ENCODE measurements at regions not wholly inside any gene's neighbourhood (a gene's known extent, or its start where the extent isn't known, plus 50 kb on each side); places are given as distances from the start of the nearest gene placed in this dataset.
"Not testable (repeated sequence)": the region's sequence is repeated elsewhere in the genome, so short reads cannot be mapped to it uniquely, and the experiment has no call there.

DNA sequence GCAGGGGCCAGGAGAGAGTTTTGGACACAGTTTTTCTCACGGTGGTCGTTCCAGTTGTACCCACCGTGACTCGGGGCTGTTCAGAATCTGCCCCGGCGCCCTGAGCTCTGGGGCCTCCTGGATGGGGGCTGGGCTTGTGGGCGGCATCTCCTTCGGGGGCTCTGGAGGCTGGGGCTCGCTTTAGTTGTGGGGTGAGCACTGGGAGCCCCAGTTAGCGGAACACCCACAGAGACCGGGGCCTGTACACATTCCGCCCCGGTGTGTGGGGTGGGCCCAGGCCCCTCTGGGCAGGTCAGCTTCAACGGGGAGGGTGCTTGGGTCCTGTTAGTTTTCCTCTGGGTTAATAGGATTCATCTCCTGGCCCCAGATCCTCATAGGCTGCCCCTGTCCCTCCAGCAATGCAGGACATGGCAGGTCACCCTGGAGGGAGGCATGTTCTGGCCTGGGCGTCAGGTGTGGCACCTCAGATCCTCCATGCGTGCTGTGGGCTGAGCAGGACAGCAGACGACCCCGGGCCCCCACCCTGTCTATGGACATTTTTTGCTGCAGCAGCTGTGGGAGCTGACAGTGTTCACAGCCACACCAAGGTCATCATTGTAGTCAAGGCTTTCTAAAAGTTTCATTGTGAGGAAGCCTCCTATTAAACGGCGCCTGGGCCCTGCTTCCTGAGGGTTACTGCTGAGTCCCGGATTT lies 393.2 kb downstream of the TMEM121 start:
- no peaks in the 10 kb centered on the region for H3K36me3 ChIP-seq (ENCODE audit: insufficient read depth, low read length)
- H3K4me3 ChIP-seq (ENCODE audit: low read length), result no peak overlapping the region
- H3K27ac Mint-ChIP-seq, result no peak overlapping the region
- ATAC-seq (ENCODE audit: poor library complexity), result no peak
- no peaks in the 10 kb centered on the region for H3K4me1 Mint-ChIP-seq (ENCODE audit: low read depth)
- intact Hi-C loops (cut with DNase I, micrococcal nuclease), result no loop called here
- TF ChIP-seq, protein P1, sequence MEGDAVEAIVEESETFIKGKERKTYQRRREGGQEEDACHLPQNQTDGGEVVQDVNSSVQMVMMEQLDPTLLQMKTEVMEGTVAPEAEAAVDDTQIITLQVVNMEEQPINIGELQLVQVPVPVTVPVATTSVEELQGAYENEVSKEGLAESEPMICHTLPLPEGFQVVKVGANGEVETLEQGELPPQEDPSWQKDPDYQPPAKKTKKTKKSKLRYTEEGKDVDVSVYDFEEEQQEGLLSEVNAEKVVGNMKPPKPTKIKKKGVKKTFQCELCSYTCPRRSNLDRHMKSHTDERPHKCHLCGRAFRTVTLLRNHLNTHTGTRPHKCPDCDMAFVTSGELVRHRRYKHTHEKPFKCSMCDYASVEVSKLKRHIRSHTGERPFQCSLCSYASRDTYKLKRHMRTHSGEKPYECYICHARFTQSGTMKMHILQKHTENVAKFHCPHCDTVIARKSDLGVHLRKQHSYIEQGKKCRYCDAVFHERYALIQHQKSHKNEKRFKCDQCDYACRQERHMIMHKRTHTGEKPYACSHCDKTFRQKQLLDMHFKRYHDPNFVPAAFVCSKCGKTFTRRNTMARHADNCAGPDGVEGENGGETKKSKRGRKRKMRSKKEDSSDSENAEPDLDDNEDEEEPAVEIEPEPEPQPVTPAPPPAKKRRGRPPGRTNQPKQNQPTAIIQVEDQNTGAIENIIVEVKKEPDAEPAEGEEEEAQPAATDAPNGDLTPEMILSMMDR (IDR thresholded peaks at IDR 0.05), result no peak
- CTCF ChIA-PET, result no interaction called here
- H3K27me3 ChIP-seq (ENCODE audit: control insufficient read depth in 1 of 2, insufficient read depth in 2 of 2, low read length in 2 of 2), result peaks cover 0 to 4% of the 10 kb centered on the region in 2 experiments
- no peaks in the 10 kb centered on the region for H3K36me3 Mint-ChIP-seq (ENCODE audit: low read depth)
- H3K4me3 Mint-ChIP-seq, result no peak overlapping the region
- peaks cover 0 to 34% of the 10 kb centered on the region in 2 experiments for H3K9me3 ChIP-seq (ENCODE audit: control insufficient read depth in 1 of 2, insufficient read depth in 1 of 2, low read length in 2 of 2)
- no peaks in the 10 kb centered on the region for H3K4me1 ChIP-seq (ENCODE audit: insufficient read depth, low read length)
- no peak overlapping the region for H3K27ac ChIP-seq (ENCODE audit: low read depth in 1 of 2, low read length in 2 of 2)
- H3K9me3 Mint-ChIP-seq, result peaks cover 10% of the 10 kb centered on the region
- DNase-seq, result no peak
- POLR2A ChIA-PET, result no interaction called here
- H3K27me3 Mint-ChIP-seq, result peaks cover 16% of the 10 kb centered on the region

DNA sequence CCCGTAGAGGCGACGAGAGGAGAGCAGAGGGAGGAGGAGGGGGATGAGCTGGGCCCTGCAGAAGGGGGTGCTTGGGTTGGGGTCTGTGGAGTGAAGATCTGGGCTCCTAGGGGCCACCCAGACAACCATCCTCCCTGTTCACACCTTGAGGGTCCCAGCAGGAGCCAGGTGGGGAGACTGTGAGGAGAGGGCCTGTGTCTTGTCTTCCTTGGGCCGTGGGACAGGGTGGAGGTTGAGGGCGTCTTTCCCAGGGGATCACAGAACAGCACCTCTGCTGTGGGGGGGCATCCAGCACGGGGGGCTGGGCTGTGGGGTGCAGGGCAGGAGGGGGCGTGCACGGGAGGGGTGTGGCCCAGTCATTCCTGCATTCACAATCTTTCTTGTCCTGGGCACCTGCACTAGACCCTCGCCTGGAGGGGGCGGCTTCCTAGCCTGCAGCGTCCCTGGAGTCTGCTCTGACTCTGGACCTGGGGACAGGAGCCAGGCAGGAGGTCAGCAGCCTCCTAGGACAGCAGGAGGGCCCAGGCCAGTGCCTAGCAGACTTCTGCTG lies 393.8 kb downstream of the TMEM121 start:
- H3K27me3 Mint-ChIP-seq, result peaks cover 22% of the 10 kb centered on the region
- H3K27me3 ChIP-seq (ENCODE audit: control insufficient read depth in 1 of 2, insufficient read depth in 2 of 2, low read length in 2 of 2); H3K4me3 Mint-ChIP-seq; H3K4me3 ChIP-seq (ENCODE audit: low read length); H3K27ac ChIP-seq (ENCODE audit: low read depth in 1 of 2, low read length in 2 of 2); H3K27ac Mint-ChIP-seq; intact Hi-C loops (cut with DNase I, micrococcal nuclease); H3K36me3 ChIP-seq (ENCODE audit: insufficient read depth, low read length); ATAC-seq (ENCODE audit: poor library complexity); POLR2A ChIA-PET; DNase-seq; H3K4me1 Mint-ChIP-seq (ENCODE audit: low read depth); CTCF ChIA-PET; H3K4me1 ChIP-seq (ENCODE audit: insufficient read depth, low read length); H3K36me3 Mint-ChIP-seq (ENCODE audit: low read depth); H3K9me3 Mint-ChIP-seq: not testable (repeated sequence)
- H3K9me3 ChIP-seq (ENCODE audit: control insufficient read depth in 1 of 2, insufficient read depth in 1 of 2, low read length in 2 of 2), result peaks cover 0 to 29% of the 10 kb centered on the region in 2 experiments

DNA sequence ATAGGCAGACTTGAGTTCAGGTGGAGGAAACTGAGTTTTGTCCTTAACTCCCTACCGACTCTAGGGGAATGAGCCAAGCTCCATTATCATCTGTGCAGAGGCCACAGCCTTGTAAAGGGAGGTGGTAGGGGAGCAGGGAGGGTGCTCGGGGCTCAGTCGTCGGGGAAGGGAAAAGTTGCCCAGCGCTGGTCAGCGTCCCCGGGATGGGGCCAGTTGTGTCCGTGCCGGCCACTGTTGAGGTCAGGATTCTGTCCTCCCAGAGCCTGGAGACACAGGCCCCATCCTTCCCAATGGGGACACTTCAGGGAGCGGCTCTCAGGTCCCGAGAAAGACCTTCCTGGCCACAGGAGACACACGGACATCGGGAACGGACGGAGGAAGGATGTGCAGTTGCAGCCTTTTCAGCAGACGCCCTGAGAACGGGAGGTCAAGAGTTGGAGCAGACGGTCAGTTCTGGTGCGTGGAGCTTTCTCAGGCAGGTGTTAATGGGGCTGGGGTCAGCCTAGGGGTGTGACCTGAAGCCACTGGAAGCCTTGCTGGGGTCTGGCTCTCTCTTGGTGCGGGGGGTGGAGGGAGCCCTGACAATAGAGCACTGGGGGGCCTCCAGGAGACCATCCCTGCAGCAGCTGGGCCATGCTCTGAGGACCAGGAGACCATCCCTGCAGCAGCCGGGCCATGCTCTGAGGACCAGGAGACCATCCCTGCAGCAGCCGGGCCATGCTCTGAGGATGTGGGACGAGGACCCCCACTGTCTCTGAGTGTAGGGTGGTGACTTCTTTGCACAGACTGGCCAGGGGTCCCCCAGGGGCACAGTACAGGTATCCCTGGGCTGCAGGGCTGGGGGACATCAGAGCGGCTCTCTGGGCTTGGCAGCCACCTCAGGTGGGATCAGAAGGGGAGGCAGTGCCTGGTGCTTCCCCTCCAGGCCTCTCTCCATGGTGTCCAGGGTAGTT lies 394.7 kb downstream of the TMEM121 start:
- H3K36me3 ChIP-seq (ENCODE audit: insufficient read depth, low read length); H3K36me3 Mint-ChIP-seq (ENCODE audit: low read depth); intact Hi-C loops (cut with DNase I, micrococcal nuclease); H3K9me3 Mint-ChIP-seq; H3K4me1 ChIP-seq (ENCODE audit: insufficient read depth, low read length); H3K4me3 ChIP-seq (ENCODE audit: low read length); CTCF ChIA-PET; POLR2A ChIA-PET; DNase-seq; H3K4me1 Mint-ChIP-seq (ENCODE audit: low read depth); H3K27ac Mint-ChIP-seq; H3K27me3 ChIP-seq (ENCODE audit: control insufficient read depth in 1 of 2, insufficient read depth in 2 of 2, low read length in 2 of 2); H3K4me3 Mint-ChIP-seq; H3K27ac ChIP-seq (ENCODE audit: low read depth in 1 of 2, low read length in 2 of 2); ATAC-seq (ENCODE audit: poor library complexity): not testable (repeated sequence)
- H3K27me3 Mint-ChIP-seq, result peaks cover 16% of the 10 kb centered on the region
- H3K9me3 ChIP-seq (ENCODE audit: control insufficient read depth in 1 of 2, insufficient read depth in 1 of 2, low read length in 2 of 2), result peaks cover 0 to 24% of the 10 kb centered on the region in 2 experiments

DNA sequence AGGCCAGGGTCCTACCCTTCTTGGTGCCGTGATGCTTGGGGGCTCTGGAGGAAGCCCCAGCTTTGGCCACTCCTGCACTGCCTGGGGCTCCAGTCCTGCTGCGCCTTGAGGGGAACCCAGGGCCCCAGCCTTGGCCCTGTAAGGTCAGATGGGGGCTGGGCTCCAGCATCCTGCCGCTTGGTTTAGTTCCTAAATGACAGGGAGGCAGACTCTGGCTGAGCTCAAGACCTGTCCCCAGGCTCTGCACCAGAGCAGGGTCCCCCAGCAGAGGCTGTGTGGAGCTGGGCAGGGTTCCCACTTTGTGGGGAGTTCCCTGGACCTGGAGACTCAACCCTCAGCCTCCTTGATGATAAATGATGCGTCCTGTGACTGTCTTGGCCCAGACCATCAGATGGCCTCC lies 395.4 kb downstream of the TMEM121 start:
- intact Hi-C loops (cut with DNase I, micrococcal nuclease); H3K4me1 ChIP-seq (ENCODE audit: insufficient read depth, low read length); H3K27ac ChIP-seq (ENCODE audit: low read depth in 1 of 2, low read length in 2 of 2); H3K9me3 Mint-ChIP-seq; ATAC-seq (ENCODE audit: poor library complexity); H3K36me3 Mint-ChIP-seq (ENCODE audit: low read depth); H3K27me3 ChIP-seq (ENCODE audit: control insufficient read depth in 1 of 2, insufficient read depth in 2 of 2, low read length in 2 of 2); CTCF ChIA-PET; H3K36me3 ChIP-seq (ENCODE audit: insufficient read depth, low read length); DNase-seq; H3K4me3 Mint-ChIP-seq; H3K4me3 ChIP-seq (ENCODE audit: low read length); H3K27ac Mint-ChIP-seq; POLR2A ChIA-PET; H3K4me1 Mint-ChIP-seq (ENCODE audit: low read depth): not testable (repeated sequence)
- H3K27me3 Mint-ChIP-seq, result peaks cover 16% of the 10 kb centered on the region
- H3K9me3 ChIP-seq (ENCODE audit: control insufficient read depth in 1 of 2, insufficient read depth in 1 of 2, low read length in 2 of 2), result peaks cover 0 to 17% of the 10 kb centered on the region in 2 experiments

DNA sequence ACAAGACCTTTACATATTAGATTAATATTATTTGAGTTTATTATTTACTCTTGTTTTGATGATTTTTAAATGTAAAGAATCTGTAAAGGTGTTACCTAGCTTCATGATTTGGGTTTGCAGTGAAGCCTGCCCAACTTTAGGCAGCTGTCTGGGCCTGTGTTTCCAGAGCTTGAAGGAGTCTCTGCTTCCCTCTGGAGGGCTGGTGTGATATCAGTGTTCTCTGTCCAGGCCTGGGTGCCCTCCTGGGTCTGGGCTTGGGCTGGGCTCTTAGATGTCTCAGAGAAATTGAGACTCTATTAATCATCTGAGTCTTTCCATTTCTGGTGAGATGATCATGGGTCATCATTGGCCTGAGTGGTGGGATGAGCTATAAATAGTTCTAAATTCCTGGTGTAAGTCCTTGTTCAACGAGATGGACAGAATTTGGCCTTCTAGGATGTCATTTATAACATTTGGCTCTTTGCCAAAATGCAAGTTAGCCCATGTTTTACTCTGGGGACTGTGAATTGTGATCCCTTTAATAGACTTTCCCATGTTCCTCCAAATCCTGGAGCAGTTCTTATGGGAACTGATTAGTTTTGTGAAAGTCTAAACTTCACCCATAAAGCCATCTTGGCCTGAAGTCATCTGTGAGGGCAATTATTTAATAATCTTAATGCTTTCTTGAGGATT lies 397.3 kb downstream of the TMEM121 start:
- H3K36me3 ChIP-seq (ENCODE audit: insufficient read depth, low read length); H3K27me3 ChIP-seq (ENCODE audit: control insufficient read depth in 1 of 2, insufficient read depth in 2 of 2, low read length in 2 of 2); H3K4me1 Mint-ChIP-seq (ENCODE audit: low read depth); DNase-seq; ATAC-seq (ENCODE audit: poor library complexity); H3K9me3 ChIP-seq (ENCODE audit: control insufficient read depth in 1 of 2, insufficient read depth in 1 of 2, low read length in 2 of 2); POLR2A ChIA-PET; H3K27ac ChIP-seq (ENCODE audit: low read depth in 1 of 2, low read length in 2 of 2); H3K4me3 ChIP-seq (ENCODE audit: low read length); H3K27ac Mint-ChIP-seq; H3K36me3 Mint-ChIP-seq (ENCODE audit: low read depth); H3K4me3 Mint-ChIP-seq; H3K9me3 Mint-ChIP-seq; intact Hi-C loops (cut with DNase I, micrococcal nuclease); H3K4me1 ChIP-seq (ENCODE audit: insufficient read depth, low read length); CTCF ChIA-PET: not testable (repeated sequence)
- peaks cover 25% of the 10 kb centered on the region for H3K27me3 Mint-ChIP-seq

Measured in CD4-positive, alpha-beta T cell (primary cell).